Parathyroid adenoma (tissue), 2 donors: ENCODE measurements at regions not wholly inside any gene's neighbourhood (a gene's known extent, or its start where the extent isn't known, plus 50 kb on each side); places are given as distances from the start of the nearest gene placed in this dataset.

Experiments
- H2AFZ ChIP-seq: fragments of 300-600 bp; sonication (generic); one replicate; pipeline ENCODE4 v1.7.0; 2017; ENCODE audit warnings: antibody characterized with exemption, mild to moderate bottlenecking
- H3K27ac ChIP-seq: fragments of 300-600 bp; sonication (generic); one replicate; pipeline ENCODE4 v1.7.0; 2017
- H3K27me3 ChIP-seq: fragments of 300-600 bp; sonication (generic); one replicate; pipeline ENCODE4 v1.7.0; 2017; ENCODE audit warnings: low read length; ENCODE audit not compliant: control insufficient read depth, insufficient read depth
- H3K36me3 ChIP-seq: fragments of 300-600 bp; sonication (generic); one replicate; pipeline ENCODE4 v1.7.0; 2017; ENCODE audit warnings: low read length; ENCODE audit not compliant: control insufficient read depth, insufficient read depth
- H3K4me1 ChIP-seq: fragments of 300-600 bp; sonication (generic); one replicate; pipeline ENCODE4 v1.7.0; 2017; ENCODE audit warnings: control low read depth
- H3K4me2 ChIP-seq: fragments of 300-600 bp; sonication (generic); one replicate; pipeline ENCODE4 v1.7.0; 2017; ENCODE audit warnings: low read length
- H3K4me3 ChIP-seq: fragments of 300-600 bp; sonication (generic); one replicate; pipeline ENCODE4 v1.7.0; 2017; ENCODE audit warnings: low read depth, low read length
- H3K79me2 ChIP-seq: fragments of 300-600 bp; sonication (generic); one replicate; pipeline ENCODE4 v1.7.0; 2017; ENCODE audit warnings: control low read depth
- H3K9ac ChIP-seq: fragments of 300-600 bp; sonication (generic); one replicate; pipeline ENCODE4 v1.7.0; 2017; ENCODE audit warnings: mild to moderate bottlenecking
- H3K9me3 ChIP-seq: fragments of 300-600 bp; sonication (generic); one replicate; pipeline ENCODE4 v1.7.0; 2017; ENCODE audit warnings: low read length; ENCODE audit not compliant: control insufficient read depth
- CTCF ChIP-seq: fragments of 300-600 bp; sonication (generic); IDR thresholded peaks from one replicate; pipeline ENCODE4 v1.7.0; 2017; ENCODE audit warnings: antibody characterized with exemption, mild to moderate bottlenecking
- donor health status: primary hyperparathyroidism.

GRCh38 chr9:86670536-86670935 is 276.8 kb downstream of the GAS1 start:
- Histone ChIP-seq H3K4me3 (no peak overlapping the region), H3K79me2 (no peaks in the 10 kb centered on the region), H3K4me2 (no peak overlapping the region), H3K4me1 (no peaks in the 10 kb centered on the region), H3K9me3 (no peaks in the 10 kb centered on the region), H3K36me3 (no peaks in the 10 kb centered on the region), H2AFZ (no peak overlapping the region), H3K27ac (no peak overlapping the region), H3K9ac (no peak overlapping the region), H3K27me3 (no peaks in the 10 kb centered on the region)
- no peak for TF ChIP-seq CTCF

DNA sequence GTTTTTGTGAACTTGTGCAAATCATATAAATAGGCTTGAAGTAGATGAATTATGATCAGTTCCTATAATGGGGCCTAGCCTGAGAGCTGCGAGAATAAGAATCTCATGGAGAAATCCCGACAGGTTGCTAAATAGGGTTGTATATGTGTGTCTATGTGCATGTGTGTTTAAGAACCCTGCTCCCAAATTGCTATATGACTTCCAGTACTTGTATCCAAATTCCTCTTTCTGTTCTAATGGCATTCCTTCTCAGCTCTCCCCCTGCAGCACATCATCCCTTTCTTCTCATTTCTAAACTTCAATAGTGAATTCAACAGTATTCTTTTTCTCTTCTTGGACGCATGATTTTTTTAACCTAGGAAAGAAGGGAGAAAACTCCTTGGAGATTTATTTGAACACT is 277.2 kb downstream of the GAS1 start:
- Histone ChIP-seq H2AFZ (no peak overlapping the region), H3K27me3 (no peaks in the 10 kb centered on the region), H3K4me3 (no peak overlapping the region), H3K9ac (no peak overlapping the region), H3K27ac (no peak overlapping the region), H3K4me2 (no peak overlapping the region), H3K4me1 (no peaks in the 10 kb centered on the region), H3K9me3 (no peaks in the 10 kb centered on the region), H3K79me2 (no peaks in the 10 kb centered on the region), H3K36me3 (no peaks in the 10 kb centered on the region)
- no peak for TF ChIP-seq CTCF

DNA sequence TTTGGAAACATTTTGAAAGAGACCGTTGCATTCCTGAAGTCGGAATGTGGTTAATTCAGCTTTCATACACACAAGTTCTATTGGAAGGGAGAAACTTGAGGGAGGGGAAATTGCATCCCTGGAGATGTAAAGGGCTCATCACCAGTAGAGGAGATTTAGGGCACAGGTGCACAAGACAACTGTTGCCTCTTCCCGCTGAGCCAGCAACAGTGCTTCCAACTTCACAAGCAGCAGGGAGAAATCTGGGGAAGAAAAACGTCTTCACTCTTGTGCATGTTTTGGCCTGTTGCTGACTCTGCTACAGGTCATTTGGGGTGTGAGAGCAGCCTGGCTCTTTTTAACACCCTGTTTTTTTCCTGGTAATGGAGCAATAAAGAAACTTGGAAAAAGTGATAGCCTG is 277.9 kb downstream of the GAS1 start:
- H3K9me3 ChIP-seq = no peaks in the 10 kb centered on the region
- no peak overlapping the region for H3K4me2 ChIP-seq
- no peak overlapping the region for H3K27ac ChIP-seq
- H2AFZ ChIP-seq = no peak overlapping the region
- H3K4me1 ChIP-seq = no peaks in the 10 kb centered on the region
- TF ChIP-seq CTCF = no peak
- H3K27me3 ChIP-seq = no peaks in the 10 kb centered on the region
- H3K79me2 ChIP-seq = no peaks in the 10 kb centered on the region
- no peak overlapping the region for H3K4me3 ChIP-seq
- H3K36me3 ChIP-seq = no peaks in the 10 kb centered on the region
- no peak overlapping the region for H3K9ac ChIP-seq

- no peaks in the 10 kb centered on the region for H3K27me3 ChIP-seq
- no peaks in the 10 kb centered on the region for H3K4me1 ChIP-seq
- no peak overlapping the region for H3K4me2 ChIP-seq
- H3K27ac ChIP-seq = no peak overlapping the region
- H2AFZ ChIP-seq = no peak overlapping the region
- H3K79me2 ChIP-seq = no peaks in the 10 kb centered on the region
- no peak overlapping the region for H3K4me3 ChIP-seq
- no peaks in the 10 kb centered on the region for H3K9me3 ChIP-seq
- no peak for TF ChIP-seq CTCF
- no peaks in the 10 kb centered on the region for H3K36me3 ChIP-seq
- no peak overlapping the region for H3K9ac ChIP-seq
These were observed 278.8 kb downstream of the GAS1 start for GRCh38 chr9:86668488-86668887.

DNA sequence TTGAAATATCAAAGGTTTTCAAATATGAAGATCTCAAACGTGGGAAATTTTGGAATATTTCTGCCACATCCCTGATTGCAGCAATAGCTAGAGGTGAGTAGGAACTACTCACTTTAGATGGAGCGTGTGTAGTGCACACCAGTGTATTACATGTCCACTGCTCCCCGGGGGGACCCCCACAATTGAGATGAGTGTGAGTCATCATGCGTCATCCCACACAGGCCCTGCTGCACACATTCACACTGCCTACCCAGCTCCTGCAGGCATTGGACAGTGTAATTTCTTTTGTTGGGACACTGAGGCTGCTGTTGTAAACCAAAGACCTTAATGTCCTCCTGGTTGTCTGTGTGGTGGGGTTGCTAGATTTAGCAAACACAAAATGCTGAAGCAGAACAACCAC is 280.0 kb downstream of the GAS1 start:
- no peaks in the 10 kb centered on the region for H3K36me3 ChIP-seq
- no peak for TF ChIP-seq CTCF

More for the DNA sequence above, 280.0 kb downstream of the GAS1 start:
- no peaks in the 10 kb centered on the region for H3K79me2 ChIP-seq
- H3K4me1 ChIP-seq = no peaks in the 10 kb centered on the region
- no peak overlapping the region for H3K4me3 ChIP-seq
- H2AFZ ChIP-seq = no peak overlapping the region
- no peak overlapping the region for H3K27ac ChIP-seq
- H3K9ac ChIP-seq = no peak overlapping the region
- no peak overlapping the region for H3K4me2 ChIP-seq
- H3K9me3 ChIP-seq = no peaks in the 10 kb centered on the region
- no peaks in the 10 kb centered on the region for H3K27me3 ChIP-seq
